Embryonic facial prominence (tissue), 1 donor: ENCODE measurements at regions not wholly inside any gene's neighbourhood (a gene's known extent, or its start where the extent isn't known, plus 50 kb on each side); places are given as distances from the start of the nearest gene placed in this dataset.
"Not testable (repeated sequence)": the region's sequence is repeated elsewhere in the genome, so short reads cannot be mapped to it uniquely, and the experiment has no call there.

ENCODE experiments used
- DNase-seq: peaks from one replicate; pipeline ENCODE4 v3.0.0-alpha.2; 2016; ENCODE audit errors: extremely low spot score

DNA sequence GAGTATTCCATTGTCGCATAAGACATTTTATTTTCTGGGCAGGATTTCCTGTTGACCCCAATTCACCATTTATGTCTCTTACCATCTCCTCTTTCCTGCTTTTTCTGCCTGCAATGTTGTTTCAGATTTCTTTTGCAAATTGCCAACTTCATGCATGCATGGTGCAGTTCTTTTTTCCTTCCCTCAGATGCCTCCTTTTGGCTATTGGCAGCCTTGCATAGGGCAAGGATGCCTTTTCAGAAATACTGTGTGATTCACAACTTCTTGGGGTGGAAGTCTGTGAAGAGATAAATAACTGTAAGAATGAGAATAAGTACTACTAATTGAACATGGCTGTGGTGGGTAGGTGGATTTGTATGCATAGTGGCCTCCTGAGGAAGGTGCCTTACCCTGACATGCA lies 116.7 kb downstream of the SOX4 start:
- DNase-seq, result no peak

DNA sequence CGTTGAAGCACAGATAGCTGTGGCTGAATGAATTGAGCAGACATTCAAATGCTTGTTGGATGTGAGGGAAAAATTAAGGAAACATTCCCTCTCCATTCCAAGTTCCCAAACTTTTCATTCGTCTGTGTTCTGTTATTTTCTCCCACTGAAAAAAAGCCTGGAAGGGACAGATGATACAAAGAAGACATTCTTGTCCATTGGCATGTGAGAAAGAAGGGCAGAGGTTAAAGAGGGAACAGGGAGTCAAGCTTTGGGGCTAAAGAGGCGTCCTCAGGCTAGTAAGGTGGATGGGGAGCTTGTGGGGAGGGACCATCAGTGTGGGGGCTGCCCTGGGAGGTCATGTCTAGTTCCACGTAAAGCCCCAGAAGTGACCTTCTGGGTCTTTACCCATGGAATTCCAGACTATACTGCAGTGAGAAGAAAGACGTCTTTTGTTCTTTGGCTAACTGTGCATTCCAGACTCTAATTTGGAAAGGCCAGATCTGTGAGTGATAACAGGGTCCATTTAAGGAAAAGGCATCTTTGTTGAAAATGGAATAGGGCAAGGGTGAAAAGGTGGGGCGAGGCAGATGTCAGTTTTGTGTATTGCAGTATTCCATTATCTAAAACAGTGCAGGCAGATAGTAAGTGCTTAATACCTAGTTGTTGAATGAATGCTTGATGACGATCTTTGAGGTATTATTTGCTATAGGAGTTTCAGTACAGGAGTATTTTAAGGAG lies 117.5 kb downstream of the SOX4 start:
- DNase-seq, result no peak

GRCh38 chr6:21712213-21712612 lies 118.7 kb downstream of the SOX4 start:
- DNase-seq, result no peak

DNA sequence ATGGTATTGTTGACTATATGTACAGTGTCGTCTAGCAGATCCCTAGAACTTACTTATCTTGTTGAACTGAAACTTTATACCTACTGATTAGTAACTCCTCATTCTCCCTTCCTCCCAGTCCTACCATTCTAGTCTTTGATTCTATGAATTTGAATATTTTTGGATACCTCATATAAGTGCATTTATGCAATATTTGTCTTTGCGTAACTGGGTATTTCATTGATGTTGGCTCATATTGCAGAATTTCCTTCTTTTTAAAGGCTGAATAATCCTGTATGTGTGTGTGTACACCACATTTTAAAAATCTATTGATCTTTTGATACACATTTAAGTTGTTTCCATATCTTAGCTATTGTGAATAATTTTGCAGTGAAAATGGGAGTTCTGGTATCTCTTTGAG lies 119.9 kb downstream of the SOX4 start:
- DNase-seq, result no peak

- DNase-seq, result no peak
Observed at GRCh38 chr6:21715180-21715579, 121.6 kb downstream of the SOX4 start.

- DNase-seq, result no peak
Observed at GRCh38 chr6:21722510-21722909, 129.0 kb downstream of the SOX4 start.

DNA sequence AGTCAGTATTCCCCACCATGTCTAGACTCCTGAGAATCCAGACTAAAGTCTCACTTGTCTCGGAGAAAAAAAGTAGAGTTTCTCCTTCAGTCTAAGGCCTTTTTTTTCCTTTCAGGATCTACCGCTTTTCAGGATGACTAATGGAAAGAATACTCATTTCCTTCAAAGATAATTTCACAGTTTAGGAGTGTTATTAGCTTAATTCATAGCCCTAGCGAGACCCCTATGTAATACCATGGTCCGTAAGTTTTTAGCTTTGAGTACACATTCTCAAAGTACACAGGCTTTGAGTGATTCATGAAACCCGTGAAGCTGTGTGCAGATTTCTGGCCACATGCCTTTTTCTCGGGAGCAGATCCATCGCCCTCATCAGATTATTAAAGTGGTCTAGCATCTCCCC lies 133.1 kb downstream of the SOX4 start:
- DNase-seq, result no peak

- DNase-seq, result no peak
Observed at GRCh38 chr6:21728141-21728540, 134.6 kb downstream of the SOX4 start.

DNA sequence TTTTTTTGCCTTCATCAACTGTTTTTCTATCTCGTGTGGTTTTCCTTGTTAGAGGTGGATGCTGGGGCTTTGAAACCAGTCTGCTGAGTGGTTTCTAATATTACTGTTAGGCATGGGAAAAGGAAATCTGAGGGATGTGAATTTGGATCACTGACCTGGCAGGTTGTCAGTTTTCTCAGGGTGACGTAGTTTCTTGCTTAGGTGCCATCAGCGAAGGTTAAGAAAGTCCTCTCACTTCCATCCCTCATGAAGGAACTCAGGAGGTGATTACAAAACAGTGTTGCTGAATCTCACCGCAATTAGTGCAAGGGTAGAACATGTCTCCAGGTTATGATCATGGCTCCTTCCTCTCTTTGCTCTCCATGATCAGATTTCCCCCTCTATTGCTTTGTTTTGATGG lies 135.9 kb downstream of the SOX4 start:
- DNase-seq, result no peak

- no peak for DNase-seq
Observed at GRCh38 chr6:21730533-21730932, 137.0 kb downstream of the SOX4 start.

GRCh38 chr6:21731411-21732031 lies 138.0 kb downstream of the SOX4 start:
- no peak for DNase-seq

DNA sequence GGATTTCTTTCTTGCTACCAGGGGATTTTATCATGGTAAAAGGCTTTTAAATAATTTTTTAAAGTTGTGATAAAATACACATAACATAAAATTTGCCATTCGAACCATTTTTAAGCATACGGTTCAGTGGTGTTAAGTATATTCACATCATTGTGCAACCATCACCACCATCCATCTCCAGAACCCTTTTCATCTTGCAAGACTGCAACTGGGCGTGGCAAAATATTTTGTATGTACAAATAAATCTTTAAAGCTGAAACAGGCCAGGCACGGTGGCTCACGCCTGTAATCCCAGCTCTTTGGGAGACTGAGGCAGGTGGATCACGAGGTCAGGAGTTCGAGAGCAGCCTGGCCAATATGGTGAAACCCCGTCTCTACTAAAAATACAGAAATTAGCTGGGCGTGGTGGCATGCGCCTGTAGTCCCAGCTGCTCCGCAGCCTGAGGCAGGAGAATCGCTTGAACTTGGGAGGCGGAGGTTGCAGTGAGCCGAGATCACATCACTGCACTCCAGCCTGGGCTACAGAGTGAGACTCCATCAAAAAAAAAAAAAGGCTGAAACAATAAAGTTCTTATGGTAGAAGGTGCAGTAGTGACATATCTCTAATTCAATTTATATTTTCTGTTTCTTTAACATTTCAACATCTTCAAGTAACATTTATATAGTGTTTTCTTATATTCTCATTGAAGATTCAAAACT lies 138.6 kb downstream of the SOX4 start:
- DNase-seq, result not testable (repeated sequence)

GRCh38 chr6:21732731-21733130 lies 139.2 kb downstream of the SOX4 start:
- DNase-seq, result no peak

DNA sequence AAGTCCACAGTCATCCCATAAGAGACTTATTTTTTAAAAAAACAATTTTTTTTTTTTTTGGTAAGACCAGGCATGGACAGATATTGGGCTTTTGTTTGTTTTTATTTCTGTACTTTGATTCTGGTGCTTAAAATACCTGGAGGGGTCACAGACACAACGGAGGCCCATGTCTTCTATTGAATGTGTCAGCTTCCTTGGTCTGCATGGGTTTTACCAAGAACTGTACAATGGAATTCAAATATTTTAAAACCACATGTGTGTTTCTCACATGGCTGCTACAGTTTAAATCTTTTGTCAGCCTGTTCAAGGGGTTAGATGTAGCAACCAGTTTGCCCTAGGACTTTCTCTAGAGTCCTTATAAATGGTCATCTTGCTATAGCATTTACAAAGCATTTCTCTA lies 139.8 kb downstream of the SOX4 start:
- no peak for DNase-seq

DNA sequence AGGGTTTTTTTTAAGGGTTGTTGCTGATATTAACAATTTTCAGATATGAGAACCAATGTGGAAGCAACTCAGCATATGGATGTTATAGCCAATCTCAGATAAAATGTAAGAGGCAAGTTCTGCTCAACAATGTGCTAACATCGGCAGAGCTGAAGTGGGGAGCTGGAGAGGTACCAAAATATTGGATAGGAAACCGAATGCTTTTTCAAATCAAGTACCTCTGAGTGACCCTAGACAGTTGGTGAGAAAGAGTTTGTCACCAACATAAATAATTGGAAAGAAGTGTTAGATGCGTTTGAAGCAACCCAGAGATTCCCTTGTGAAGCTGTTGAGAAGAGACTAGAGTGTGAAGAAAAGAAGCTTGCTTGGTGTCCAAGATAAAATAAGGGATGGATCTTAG lies 140.7 kb downstream of the SOX4 start:
- DNase-seq, result no peak

- DNase-seq, result no peak
Observed at GRCh38 chr6:21738180-21739094, 144.9 kb downstream of the SOX4 start.

DNA sequence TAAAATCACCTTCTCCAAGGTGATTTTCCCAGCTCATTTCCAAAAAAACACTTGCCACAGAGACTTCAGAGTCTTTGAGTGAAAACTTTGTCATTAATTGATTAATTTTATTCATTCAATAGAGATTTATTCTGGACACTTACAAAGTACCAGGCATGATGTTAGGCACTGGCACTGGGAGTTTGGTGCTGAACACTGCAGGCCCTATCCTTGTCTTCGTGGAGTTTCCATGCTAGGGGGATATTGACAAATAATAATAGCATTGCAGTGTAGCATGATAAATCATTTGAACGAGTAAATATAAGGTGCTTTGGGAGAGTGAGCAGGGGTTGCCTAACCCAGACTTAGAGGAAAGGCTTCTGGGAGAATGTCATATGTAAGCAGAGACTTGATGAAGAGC lies 145.7 kb downstream of the SOX4 start:
- no peak for DNase-seq

DNA sequence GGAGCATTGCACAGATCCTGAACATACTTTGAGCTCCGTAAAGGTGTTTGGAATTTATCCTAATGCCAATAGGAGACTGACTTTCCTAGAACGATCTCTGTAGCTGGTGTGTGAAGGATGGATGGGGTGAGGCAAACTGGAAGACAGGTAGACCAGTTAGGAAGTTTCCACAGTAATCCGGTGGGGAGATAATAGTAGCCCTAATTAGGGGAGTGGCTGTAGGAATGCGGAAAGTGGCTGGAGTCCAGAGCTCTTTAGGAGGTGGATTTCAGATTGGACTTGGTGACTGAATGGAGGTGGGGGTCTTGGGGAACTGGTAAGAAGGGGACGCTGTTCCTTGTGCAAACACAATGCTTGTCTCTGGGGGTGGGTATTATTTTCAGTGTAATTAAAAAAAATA lies 146.3 kb downstream of the SOX4 start:
- DNase-seq, result no peak

- DNase-seq, result no peak
Observed at GRCh38 chr6:21740376-21741124, 147.0 kb downstream of the SOX4 start.

- no peak for DNase-seq
Observed at GRCh38 chr6:21741221-21742109, 147.9 kb downstream of the SOX4 start.
